Omental fat pad (tissue), 3 donors: ENCODE measurements at regions not wholly inside any gene's neighbourhood (a gene's known extent, or its start where the extent isn't known, plus 50 kb on each side); places are given as distances from the start of the nearest gene placed in this dataset.

ENCODE experiments used
- ATAC-seq: fragments of 150-250 bp; one replicate; pipeline ENCODE4 v1.9.1; 2016; ENCODE audit warnings: mild to moderate bottlenecking, moderate library complexity; ENCODE audit not compliant: low FRiP score
- DNase-seq: peaks from one replicate; pipeline ENCODE4 v3.0.0-alpha.2; 2019; ENCODE audit warnings: low spot score
- TF ChIP-seq, protein P1 (sequence below), 3 donors: fragments of 450-650 bp; IDR thresholded peaks; one replicate each; pipeline ENCODE4 v1.5.1; 2016 to 2017; ENCODE audit warnings: antibody characterized with exemption in 3 of 3, mild to moderate bottlenecking in 3 of 3, moderate library complexity in 2 of 3

DNA sequence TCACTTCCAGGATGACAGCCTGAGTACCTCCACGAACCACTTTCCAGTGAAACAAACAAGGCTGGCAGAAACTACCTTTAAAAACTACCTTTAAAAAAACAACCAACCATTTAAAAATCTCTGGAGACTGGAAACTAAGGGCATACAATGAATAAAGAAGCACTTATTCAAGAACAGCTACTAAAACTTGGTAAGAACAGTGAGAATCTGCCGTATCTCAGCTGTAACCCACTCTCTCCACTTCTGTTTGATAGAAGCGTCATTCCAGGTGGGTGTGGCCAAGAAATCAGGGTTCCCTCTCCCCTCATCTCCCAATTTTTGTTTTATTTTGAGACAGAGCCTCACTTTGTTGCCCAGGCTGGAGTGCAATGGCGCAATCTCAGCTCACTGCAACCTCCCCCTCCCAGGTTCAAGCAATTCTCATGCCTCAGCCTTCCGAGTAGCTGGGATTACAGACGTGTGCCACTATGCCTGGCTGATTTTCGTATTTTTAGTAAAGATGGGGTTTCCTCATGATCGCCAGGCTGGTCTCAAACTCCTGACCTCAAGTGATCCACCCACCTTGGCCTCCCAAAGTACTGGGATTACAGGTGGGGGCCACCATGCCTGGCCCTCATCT lies 158.8 kb upstream of the CHST15 start:
- ATAC-seq = no peak
- TF ChIP-seq, protein P1, sequence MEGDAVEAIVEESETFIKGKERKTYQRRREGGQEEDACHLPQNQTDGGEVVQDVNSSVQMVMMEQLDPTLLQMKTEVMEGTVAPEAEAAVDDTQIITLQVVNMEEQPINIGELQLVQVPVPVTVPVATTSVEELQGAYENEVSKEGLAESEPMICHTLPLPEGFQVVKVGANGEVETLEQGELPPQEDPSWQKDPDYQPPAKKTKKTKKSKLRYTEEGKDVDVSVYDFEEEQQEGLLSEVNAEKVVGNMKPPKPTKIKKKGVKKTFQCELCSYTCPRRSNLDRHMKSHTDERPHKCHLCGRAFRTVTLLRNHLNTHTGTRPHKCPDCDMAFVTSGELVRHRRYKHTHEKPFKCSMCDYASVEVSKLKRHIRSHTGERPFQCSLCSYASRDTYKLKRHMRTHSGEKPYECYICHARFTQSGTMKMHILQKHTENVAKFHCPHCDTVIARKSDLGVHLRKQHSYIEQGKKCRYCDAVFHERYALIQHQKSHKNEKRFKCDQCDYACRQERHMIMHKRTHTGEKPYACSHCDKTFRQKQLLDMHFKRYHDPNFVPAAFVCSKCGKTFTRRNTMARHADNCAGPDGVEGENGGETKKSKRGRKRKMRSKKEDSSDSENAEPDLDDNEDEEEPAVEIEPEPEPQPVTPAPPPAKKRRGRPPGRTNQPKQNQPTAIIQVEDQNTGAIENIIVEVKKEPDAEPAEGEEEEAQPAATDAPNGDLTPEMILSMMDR (IDR thresholded peaks at IDR 0.05) = no peak
- no peak for DNase-seq

DNA sequence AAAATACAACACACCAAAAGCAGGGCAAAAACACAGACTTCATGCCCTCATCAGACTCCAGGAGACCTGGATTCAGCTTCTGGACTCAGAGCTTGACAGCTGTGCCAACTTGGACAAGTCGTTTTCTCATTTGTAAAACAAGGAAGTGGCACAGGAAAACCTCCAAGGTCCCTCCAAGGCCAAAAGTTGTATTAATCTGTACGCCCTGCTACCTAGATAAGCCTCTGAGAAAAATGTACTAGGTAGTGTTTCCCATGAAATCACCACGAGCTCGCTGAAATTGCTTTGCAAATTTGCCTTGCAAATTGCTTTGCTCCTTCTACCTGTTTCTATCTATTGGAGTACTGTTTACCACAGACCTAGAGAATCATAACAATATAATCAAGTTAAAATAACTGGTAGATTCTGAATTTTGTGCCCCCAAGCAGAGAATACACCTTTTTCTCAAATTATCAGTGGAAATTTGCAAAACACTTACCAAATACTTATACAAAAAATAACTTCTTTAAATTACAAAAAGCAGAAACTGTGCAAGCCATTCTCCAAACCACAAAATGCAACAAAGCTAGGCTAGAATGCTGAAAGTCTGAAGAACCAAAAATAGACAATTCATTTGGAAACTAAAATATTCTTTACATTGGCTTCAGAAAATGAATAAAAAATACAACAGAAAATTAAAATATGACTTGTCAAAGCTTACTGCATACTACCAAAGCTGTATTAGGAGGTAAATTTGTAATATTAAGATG lies 158.1 kb upstream of the CHST15 start:
- TF ChIP-seq, protein P1 (IDR thresholded peaks at IDR 0.05) = no peak
- DNase-seq = no peak
- ATAC-seq = no peak

DNA sequence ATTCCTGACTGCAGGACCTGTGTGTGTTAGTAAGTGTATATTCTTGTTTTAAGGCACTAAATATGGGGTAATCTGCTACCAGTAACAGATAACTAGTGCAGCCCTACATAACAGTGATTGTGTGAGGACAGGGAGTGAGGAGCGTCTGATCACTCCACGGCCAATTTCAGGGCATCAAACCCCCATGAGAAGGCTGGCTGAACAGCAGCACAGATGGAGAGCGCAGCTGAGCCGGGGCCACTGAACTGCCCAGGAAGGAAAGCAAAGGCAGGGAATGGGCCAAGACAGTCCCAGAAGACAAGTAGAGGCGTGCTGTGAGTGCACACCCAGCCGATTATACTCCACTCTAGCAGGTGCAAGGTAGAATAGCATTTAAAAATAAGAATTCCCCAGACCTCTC lies 157.1 kb upstream of the CHST15 start:
- no peak for ATAC-seq
- DNase-seq = no peak
- TF ChIP-seq, protein P1 (IDR thresholded peaks at IDR 0.05) = no peak

DNA sequence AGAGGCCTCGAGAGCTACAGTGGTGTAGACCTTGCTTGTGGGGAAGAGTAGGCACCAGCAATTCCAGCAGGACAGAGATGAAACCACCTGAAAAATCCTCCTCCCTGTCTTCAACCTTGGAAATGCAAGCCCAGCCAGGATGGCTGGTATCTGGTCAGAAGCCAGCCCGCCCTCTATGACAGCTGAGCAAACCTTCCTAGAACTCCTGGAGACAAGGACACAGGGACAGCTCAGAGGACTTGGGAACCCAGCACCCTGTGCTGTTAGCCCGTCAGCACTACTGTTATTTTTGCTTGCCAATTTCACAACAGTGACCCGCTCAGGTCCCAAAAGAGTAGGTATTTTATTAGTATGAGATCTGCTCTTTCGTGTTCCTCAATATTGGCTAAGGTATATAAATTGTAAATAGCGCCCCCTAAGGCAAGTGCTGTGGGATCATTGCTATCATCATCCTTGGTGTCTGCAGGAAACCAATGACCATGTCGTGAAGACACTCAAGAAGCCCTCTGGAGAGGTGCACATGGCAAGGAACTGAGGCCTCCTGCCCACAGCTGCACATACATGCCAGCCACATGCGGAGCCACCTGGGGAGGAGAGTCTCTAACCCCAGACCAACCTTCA lies 156.5 kb upstream of the CHST15 start:
- ATAC-seq (no peak), DNase-seq (no peak)
- TF ChIP-seq, protein P1 (IDR thresholded peaks at IDR 0.05) = no peak

DNA sequence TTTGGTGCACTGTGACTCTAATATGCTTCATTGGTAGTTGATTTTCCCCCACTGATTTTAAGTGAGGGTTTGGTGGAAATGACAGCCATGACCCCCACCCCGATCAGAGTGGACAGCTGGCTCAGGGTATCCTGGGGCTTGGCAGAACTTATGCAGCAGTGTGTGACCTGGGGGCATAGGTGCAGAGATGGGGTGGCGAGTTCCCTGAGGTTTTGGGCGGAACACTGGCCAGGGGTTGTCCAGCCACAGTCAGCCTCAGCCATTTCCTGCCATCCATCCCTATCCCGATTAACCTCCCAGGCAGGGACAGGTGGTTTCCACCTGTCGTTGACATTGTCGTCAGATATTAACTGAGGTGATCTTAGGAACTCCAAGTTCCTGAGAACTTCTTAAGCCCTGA lies 155.8 kb upstream of the CHST15 start:
- TF ChIP-seq, protein P1 (IDR thresholded peaks at IDR 0.05) = no peak
- no peak for DNase-seq
- ATAC-seq = no peak

DNA sequence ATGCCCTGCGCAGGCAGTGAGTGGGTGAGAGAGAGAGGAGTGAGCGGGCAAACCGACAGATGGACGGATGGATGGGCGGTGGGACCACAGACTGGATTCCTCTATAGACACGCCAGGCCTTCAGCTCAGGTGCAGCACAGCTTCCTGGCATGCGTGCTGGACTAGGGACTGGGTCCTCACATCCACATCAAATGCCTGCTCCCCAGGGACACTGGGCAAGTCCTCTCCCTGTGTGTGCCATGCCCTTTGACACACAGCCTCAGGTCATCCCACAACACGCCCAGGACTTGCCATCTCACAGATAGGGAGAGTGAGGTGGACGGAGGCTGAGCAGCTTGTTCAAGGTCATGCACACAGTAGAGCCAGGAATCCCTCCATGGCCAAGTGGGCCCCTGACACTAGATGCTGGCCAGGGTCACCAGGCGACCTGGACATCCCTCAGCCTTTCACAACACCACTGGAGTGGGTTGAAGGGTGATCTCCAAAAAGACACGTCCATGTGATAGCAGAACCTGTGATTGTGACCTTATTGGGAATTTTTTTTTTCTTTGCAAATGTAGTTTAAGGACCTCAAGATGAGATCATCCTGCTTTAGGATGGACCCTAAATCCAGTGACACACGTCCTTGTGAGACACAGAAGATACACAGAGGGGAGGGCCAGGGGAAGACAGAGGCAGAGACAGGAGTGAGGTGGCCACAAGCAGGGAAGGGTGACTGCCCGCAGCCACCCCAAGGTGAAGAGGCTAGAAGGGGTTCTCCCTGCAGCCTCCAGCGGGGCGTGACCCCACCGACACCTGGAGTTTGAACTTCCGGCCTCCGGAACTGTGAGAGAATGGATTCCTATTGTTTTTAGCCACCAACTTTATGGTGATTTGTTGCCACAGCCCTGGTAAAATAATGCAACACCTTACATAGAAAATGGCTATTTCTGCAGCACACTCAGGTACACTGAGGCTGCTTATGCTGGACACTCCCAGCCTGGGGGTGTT lies 155.0 kb upstream of the CHST15 start:
- ATAC-seq = no peak
- TF ChIP-seq, protein P1 (IDR thresholded peaks at IDR 0.05) = no peak
- DNase-seq = no peak
